ENCODE measurements at regions not wholly inside any gene's neighbourhood (a gene's known extent, or its start where the extent isn't known, plus 50 kb on each side); places are given as distances from the start of the nearest gene placed in this dataset.

- no peak for DNase-seq
These were observed 51.1 kb upstream of the CTNND2 start for GRCh38 chr5:11955331-11955730.

Measured in activated CD4-positive, CD25-positive, alpha-beta regulatory T cell (primary cell).